ENCODE measurements at regions not wholly inside any gene's neighbourhood (a gene's known extent, or its start where the extent isn't known, plus 50 kb on each side); places are given as distances from the start of the nearest gene placed in this dataset.
A peak's percentile ranks its signal among the peaks of the same experiment; 100 is the strongest.

GRCh38 chr10:78401624-78402367, 368.1 kb downstream of the RPS24 start:
- no peak for DNase-seq

GRCh38 chr10:78402591-78402990, 368.9 kb downstream of the RPS24 start:
- DNase-seq: no peak

GRCh38 chr10:78403781-78404180, 370.1 kb downstream of the RPS24 start:
- DNase-seq: no peak

GRCh38 chr10:78404296-78404695, 370.6 kb downstream of the RPS24 start:
- DNase-seq: no peak

- DNase-seq: no peak
Observed at GRCh38 chr10:78405231-78405630, 371.6 kb downstream of the RPS24 start.

GRCh38 chr10:78405736-78406135, 372.1 kb downstream of the RPS24 start:
- DNase-seq: no peak

- DNase-seq: no peak
Observed at GRCh38 chr10:78406648-78407008, 373.0 kb downstream of the RPS24 start.

- DNase-seq: peak; percentile 10 to 40 (median 25)
Observed at GRCh38 chr10:78407009-78407711, 373.5 kb downstream of the RPS24 start.

- no peak for DNase-seq
Observed at GRCh38 chr10:78407966-78408365, 374.3 kb downstream of the RPS24 start.

- no peak for DNase-seq
Observed at GRCh38 chr10:78408671-78409472, 375.2 kb downstream of the RPS24 start.

- no peak for DNase-seq
Observed at GRCh38 chr10:78410046-78410965, 376.6 kb downstream of the RPS24 start.

GRCh38 chr10:78411716-78412115, 378.1 kb downstream of the RPS24 start:
- no peak for DNase-seq

GRCh38 chr10:78412605-78413004, 378.9 kb downstream of the RPS24 start:
- no peak for DNase-seq

GRCh38 chr10:78413076-78414055, 379.7 kb downstream of the RPS24 start:
- no peak for DNase-seq

- no peak for DNase-seq
Observed at GRCh38 chr10:78414380-78414779, 380.7 kb downstream of the RPS24 start.

- no peak for DNase-seq
Observed at GRCh38 chr10:78415111-78415510, 381.4 kb downstream of the RPS24 start.

GRCh38 chr10:78416031-78417011, 382.7 kb downstream of the RPS24 start:
- DNase-seq: no peak

- no peak for DNase-seq
Observed at GRCh38 chr10:78417425-78418370, 384.0 kb downstream of the RPS24 start.
